Epidermal melanocyte (primary cell): ENCODE measurements at regions not wholly inside any gene's neighbourhood (a gene's known extent, or its start where the extent isn't known, plus 50 kb on each side); places are given as distances from the start of the nearest gene placed in this dataset.
"Not testable (repeated sequence)": the region's sequence is repeated elsewhere in the genome, so short reads cannot be mapped to it uniquely, and the experiment has no call there.

ENCODE experiments used
- DNase-seq: peaks from one replicate; pipeline ENCODE4 v3.0.0; 2011; ENCODE audit warnings: low spot score; ENCODE audit not compliant: insufficient read length

DNA sequence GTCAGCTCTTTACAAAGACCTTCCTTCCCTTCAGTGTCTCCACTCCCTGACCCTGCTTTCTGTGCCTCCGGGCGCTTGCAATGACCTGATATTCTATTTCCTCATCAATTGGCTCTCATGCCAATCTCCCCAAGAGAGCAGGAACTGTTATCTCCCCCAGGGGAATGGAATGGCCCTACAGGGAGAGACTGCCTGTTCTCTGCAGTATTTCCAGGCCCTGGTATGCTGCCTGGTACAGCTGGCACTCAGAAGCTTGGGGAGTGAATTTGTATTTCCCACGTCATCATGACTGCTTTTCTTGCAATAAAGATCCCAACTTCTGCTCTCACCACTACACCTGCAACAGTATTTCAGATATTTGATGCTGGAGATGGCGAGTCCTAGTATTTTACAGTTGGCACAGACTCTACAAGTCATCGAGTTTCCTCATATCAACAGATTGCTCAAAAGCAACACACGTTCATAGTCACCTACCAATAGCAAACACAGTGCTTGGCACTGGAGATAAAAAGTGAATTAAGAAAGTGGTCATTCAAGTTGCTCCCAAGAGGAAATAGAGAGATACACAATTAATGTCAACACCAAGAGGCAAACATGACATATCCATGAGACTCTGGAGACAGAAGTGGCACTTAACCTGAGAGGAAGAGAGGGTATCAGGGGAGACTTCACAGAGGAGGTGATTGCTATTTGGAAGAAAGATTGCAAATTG, 90.5 kb upstream of the EGFL6 start:
- DNase-seq, result no peak

DNA sequence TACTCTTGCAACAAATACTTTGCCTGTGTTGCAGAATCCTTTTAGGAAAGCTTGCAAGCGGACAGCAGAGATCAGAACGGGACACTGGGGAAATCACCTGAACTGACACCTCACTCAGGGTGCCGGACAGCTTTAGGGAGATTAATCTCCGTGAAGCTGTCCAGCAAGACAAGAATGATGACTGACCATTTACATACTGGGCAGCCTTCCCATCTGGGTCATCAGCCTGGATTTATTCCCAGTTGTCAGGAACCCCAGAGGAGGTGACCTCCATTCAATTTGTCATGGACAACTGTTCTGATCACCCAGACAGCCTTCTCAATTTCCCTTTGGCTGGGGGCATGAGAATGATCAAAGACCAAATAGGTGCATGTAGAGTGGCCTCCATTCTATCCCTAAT, 93.0 kb upstream of the EGFL6 start:
- DNase-seq, result no peak

- DNase-seq, result no peak
These were observed 95.3 kb upstream of the EGFL6 start for GRCh38 chrX:13474164-13474516.

DNA sequence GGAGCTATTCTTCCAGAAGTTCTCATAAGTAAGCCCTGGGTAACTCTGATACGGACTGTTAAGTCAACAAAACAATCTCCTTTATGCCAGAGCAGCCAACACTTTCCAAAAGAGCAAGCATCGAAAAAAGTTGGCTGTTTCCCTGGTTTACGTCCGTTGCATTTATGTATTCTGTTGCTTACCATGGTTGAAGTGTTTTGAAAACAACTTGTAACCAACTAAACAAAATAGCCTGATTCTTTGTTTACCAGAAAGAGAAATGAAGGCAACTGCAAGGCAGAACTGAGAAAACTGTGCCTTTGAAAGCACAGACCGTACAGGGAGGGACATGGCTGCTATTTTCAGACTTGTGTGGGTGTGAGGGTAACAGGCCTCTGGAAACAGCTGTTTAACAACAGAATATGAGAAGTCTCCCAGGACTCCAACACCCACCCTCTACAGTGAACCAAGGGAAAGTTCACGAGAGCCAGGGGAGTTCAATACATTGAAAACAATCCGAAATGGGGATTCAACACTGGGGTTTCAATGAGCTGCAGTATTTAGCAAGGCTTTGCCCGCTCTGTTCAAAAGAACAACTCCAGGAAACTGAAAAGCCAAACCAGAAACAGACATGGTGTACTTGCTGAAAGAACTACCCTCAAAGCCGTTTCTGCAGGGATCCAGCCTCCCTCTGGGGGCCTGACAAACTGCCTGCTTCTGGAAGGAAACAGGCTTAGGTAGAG, 95.8 kb upstream of the EGFL6 start:
- no peak for DNase-seq

GRCh38 chrX:13472975-13473374, 96.4 kb upstream of the EGFL6 start:
- no peak for DNase-seq

GRCh38 chrX:13471269-13471668, 98.1 kb upstream of the EGFL6 start:
- no peak for DNase-seq

DNA sequence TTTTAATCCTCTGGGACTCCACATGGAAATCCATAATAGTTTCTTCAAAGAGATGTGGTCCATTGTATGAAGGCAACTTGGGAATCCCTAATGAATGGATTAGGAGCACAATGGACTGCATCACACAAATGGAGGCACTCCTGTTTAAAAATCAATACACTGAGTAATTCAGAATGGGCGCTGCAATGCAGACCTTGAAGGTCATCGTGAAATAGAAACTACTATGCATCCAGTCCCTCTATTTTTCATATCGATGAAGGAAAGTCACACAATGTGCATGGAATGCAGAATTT, 98.8 kb upstream of the EGFL6 start:
- no peak for DNase-seq

DNA sequence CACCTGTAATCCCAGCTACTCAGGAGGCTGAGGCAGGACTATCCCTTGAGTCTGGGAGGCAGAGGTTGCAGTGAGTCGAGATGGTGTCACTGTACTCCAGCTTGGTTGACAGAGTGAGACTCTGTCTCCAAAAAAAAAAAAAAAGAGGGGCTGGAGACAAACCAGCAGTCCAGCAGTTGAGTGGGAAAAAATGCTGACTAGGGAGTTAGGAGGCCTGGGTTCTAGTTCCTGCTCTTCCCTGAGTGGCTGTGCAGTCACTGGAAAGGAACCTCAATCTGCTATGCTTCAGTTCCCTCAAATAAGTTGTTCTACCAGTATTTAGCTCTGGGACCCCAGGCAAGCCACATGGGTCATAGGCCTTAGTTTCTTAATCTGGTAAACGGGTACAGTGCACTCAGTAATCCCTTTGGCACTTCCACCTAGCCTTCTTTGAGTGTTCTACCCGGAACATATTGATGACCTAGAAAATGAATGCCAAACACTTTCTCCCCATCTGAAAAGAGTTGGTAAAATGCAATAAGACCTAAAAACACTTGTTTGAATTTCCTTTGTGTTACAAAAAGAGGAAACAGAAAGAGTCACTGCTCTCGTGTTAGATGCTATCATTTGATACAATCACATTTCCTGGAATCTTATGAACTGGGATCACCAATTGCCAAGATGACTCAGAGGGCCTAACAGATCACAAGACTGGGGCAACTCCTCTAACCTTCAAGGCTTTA, 99.3 kb upstream of the EGFL6 start:
- no peak for DNase-seq

- no peak for DNase-seq
These were observed 101.3 kb upstream of the EGFL6 start for GRCh38 chrX:13468096-13468495.

- DNase-seq, result no peak
These were observed 102.2 kb upstream of the EGFL6 start for GRCh38 chrX:13467243-13467642.

- no peak for DNase-seq
These were observed 104.7 kb upstream of the EGFL6 start for GRCh38 chrX:13464599-13465275.

DNA sequence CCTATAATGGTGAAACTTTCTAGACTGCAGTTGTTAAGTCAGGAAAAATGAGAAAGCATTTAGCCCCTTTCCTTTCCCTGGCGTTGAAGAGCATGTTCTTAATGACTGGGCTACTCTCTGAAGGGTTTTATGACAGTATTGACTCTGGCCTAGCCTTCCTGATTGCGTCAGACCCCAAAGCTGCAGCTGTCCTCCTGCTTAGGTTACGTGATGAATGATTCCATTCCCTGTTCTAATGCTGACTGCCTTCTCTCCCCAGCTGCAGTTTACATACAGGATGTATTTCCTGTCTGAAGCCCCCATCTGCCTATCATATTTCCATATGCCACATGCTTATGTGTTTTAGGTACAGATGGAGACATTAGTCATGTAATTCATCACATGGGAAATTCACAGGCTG, 105.8 kb upstream of the EGFL6 start:
- peak; percentile 18 for DNase-seq

GRCh38 chrX:13452283-13452682, 117.1 kb upstream of the EGFL6 start:
- no peak for DNase-seq

DNA sequence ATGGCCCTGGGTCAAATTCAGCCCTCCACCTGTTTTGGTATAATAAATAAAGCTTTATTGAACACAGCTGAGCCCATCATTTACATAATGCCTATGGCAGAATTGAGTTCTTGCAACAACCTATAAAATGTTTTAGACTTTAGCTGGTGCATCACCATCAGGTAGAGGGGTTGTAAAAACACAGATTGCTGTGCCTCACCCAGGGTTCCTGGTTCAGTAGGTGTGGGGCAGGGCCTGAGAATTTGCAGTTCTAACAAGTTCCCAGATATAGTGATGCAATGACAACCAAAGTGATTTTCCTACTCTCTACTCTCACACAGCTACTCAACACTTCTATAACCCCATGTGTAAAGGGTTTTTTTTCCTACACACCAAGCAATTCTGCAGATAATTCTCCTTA, 120.0 kb upstream of the EGFL6 start:
- no peak for DNase-seq

- no peak for DNase-seq
These were observed 120.5 kb upstream of the EGFL6 start for GRCh38 chrX:13448941-13449340.

DNA sequence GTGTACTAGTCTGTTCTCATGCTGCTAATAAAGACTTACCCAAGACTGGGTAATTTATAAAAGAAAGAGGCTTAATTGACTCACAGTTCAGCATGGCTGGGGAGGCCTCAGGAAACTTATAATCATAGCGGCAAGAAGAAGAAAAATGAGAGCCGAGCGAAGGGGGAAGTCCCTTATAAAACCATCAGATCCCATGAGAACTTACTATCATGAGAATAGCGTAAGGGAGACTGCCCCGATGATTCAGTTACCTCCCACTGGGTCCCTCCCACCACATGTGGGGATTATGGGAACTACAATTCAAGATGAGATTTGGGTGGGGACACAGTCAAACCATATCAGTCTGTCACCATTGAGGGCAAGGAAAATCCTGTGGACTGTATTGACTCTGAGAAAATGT, 121.8 kb upstream of the ATXN3L start:
- not testable (repeated sequence) for DNase-seq

GRCh38 chrX:13440176-13440575, 120.3 kb upstream of the ATXN3L start:
- no peak for DNase-seq

GRCh38 chrX:13433298-13433605, 113.4 kb upstream of the ATXN3L start:
- DNase-seq, result no peak

DNA sequence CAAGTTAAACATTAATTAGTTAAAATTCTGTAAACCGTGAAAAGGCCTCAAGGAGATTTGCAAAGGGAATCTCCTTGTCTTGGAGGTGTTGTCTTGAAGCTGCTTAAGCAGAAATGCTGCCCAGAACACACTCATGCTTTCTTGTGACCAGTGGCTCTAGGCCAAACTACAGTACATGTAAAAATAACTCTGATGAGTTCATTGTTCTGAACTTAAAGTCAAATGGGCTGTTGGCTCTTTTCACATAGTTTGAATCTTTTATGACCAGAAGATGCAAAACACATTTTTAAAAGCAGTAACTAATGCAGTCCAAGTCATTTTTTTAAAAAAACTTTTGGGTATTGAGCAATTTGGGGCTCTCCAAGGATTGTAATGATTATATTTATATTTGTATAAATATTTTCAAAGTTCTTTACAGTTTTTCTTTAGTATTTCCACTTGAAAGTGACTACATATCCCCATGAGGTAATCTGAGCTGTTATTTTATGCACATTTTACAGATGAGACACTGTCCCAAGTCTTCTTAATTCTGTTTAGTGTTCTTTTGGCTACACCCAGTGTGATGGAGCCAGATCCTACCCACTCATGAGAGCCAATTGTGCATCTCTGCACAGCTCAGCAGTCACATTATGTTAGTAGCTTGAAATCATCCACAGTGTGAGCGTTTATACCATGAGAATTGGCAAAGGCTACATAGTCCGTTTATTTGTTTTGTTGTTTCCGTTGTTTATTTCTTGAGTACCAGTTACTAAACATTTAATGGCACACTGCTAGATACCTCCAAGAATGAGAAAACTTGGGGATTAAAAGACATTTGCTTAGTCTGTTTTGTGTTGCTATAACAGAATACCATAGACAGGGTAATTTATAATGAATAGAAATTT, 112.8 kb upstream of the ATXN3L start:
- DNase-seq, result peak; percentile 50

- DNase-seq, result no peak
These were observed 110.4 kb upstream of the ATXN3L start for GRCh38 chrX:13430136-13430827.
